NCI-H226 (cell line): ENCODE measurements at regions not wholly inside any gene's neighbourhood (a gene's known extent, or its start where the extent isn't known, plus 50 kb on each side); places are given as distances from the start of the nearest gene placed in this dataset.

Source experiments
- DNase-seq: peaks from one replicate; pipeline ENCODE4 v3.0.0-alpha.2; 2015

GRCh38 chr20:63127700-63128364, 88.1 kb downstream of the YTHDF1 start:
- DNase-seq = no peak

- DNase-seq = no peak
Observed at GRCh38 chr20:63126876-63127699, 88.8 kb downstream of the YTHDF1 start.

DNA sequence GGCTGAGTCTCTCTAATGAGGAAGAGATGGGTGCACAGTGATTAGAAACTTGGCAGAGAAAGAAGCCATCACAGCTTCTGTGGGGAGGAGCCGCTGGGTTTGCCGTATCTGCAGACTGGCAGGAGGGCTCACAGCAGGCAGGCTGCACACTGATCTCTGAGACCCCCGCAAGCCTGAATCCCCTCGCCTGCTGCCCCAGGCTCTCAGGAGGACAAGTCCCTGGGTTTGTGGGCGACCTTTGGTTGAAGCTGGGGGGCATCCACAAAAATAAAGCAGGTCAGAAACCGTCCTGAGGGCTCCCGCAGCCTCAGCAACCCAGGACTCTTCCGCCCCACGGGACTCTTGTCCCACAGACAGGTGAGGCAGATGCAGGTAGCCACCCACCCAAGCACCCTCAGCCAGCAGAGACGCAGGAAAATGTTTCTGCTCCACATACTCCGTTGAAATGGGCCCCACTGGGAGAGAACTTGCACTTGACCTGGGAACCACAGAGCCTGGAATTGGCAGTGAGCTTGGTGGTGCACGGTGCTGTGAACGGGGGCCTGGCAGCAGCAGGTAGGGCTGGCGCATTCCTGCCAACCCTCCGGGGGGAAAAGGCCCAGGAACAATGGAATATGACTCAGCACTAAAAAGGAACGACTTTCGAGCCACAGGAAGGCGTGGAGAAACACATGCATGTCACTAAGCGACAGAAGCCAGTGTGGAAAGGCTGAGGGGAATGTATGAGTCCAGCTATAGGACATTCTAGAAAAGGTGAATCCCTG, 89.9 kb downstream of the YTHDF1 start:
- no peak for DNase-seq

GRCh38 chr20:63125581-63125837, 90.4 kb downstream of the YTHDF1 start:
- no peak for DNase-seq

GRCh38 chr20:63124782-63125580, 91.0 kb downstream of the YTHDF1 start:
- DNase-seq = no peak

DNA sequence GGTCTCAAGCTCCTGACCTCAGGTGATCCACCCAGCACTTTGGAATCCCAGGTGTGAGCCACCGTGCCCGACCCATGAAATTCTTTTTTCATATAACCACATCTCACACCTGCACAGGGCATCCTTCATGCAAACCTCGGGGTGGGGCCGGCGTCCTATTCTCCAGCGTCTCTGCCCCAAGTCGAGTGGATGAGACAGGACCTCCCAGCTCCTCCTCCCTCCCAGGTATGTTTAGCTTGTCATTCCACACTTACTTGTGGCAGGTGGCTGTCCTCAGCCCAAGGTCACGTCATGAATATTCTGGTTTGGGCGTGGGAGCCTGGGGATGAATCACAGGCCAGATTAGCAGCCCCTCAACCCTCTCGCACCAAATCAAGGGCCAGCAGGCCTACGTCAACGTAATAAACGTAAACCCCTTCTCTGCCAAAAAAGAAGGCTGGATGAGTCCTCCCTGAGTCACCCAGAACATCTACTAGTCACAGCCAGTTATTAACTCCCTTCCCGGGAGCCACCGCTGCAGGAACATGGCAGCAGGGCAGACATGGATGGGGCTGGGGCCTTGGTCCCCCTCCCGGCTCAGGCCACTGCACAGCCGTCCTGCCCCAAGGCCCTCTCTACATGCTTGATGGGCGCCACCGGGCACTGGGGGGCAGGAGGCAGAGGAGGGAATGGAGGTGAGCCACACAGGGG, 91.7 kb downstream of the YTHDF1 start:
- DNase-seq = no peak

GRCh38 chr20:63123331-63123741, 92.6 kb downstream of the YTHDF1 start:
- DNase-seq = no peak

DNA sequence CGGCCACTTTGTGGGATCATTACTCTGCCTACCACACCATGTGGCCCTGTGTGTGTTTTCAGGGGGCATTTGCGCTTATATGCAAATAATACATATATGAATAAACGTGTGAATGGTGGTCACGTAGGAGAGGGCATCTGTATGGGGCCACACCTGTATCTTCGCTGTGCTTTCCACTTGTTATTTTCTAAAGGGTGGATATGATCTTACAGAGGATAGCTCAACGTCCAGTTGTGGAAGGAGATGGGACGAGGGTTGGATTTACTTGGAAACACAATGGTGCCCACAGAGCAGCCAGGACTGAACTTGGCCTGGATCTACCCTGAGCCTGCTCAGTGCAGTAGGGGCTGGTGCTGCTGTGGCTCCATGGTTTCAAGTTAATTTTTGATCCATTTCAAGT, 93.3 kb downstream of the YTHDF1 start:
- no peak for DNase-seq

DNA sequence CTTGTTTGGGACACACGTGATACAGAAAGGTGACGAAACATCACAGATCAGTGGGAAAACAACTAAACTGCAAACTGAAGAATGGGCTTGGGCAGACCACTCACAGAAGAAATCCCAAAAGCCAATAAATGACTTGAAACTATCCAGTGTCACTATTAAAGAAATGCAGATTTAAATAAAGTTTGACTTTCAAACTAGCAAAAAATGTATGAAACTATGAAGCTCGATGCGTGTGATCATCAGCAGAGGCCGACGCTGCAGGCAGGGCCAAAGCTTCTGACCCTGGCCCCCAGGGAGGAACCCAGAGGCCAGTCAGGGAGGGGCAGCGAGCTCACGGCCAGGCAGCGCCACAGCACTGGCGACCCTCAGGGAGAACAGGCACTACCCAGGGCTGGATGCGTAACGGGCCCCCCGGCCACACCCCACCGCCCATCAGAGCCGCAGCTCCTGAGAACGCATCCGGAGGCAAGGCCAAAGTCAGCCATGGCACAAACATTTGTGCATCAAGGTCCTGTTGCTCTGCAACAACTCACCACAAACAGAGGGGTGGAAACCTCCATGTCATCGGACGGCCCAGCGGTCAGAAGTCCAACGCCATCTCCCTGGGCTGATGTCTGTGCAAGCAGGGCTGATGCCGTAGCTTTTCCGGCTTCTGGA, 94.1 kb downstream of the YTHDF1 start:
- DNase-seq = no peak

- no peak for DNase-seq
Observed at GRCh38 chr20:63121246-63121645, 94.7 kb downstream of the YTHDF1 start.

- no peak for DNase-seq
Observed at GRCh38 chr20:63120808-63121090, 95.2 kb downstream of the YTHDF1 start.

DNA sequence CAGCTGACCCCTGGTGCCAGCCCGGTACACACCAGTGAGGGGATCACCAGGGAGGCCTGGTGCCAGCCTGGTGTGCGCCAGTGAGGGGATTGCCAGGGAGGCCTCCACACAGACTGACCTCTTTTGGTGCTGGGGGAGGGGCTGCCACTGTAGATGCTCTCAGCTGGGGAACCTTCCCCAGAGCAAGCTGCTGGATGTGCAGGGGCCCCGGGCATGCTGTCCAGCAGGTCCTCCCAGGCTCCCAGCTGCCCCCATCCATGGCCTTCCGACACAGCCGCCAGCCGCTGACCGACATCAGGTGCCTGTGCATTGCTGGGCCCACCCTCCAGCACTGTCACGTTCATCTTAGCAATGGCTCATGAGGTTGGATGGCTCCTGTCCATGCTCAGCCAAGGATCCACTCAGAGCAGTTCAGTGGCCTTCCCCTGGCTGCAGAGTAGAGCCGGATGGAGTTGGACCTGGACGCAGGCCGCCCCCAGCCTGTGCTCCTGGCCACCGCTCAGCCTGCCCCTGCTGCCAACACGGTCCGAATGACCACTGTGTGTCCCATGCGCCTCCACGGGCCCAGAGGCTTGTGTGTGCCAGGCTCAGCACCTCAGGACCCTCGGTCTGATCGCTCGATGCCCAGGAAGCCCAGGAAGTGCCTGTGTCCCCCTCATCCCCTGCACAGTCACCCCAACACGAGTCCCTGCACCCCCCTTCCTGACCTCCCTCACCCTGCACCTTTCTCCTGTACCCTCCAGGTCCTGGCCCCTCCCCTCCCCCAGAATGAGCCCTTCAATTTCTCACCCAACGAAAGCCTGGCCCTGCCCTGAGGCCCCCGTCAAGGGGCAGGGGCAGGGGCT, 95.7 kb downstream of the YTHDF1 start:
- DNase-seq = no peak

DNA sequence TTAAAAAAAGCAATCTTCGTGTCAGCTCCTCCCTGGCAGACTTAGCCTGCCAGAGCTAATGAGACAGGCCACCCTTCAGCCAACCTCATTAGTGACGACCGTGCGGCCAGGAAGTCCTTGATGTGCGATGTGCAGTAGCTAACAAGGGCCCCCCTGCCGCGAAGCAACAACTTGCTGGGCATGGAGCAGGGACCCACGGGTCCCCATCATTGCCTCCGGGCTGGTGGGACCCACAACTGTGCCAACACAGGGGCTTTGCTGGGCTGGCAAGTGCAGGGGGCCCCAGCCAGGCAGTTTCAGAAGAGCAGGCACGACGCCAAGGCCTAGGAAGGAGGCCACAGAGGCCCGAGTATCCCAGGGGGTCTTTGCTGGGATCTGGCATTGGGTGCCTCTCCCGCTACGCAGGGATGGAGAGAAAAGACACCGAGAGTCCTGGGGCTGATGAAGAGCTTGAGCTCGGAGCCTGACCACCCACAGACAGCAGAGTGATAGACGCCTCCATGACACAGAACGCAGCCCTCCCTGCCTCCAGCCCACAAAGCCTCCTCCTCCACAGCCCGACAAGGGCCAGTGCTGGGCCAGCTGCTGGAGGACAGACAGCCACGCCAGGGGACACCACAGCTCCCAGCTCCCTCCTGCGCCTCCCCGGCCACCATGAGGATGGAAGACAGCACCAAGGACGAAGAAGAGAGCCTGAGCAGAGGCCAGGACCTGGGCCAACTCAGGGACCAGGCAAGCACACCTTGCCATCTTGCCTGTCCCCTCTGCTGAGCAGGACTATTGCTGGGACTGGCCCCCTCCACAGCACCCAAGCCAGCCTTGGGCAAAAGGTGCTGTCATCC, 96.6 kb downstream of the YTHDF1 start:
- DNase-seq = no peak

DNA sequence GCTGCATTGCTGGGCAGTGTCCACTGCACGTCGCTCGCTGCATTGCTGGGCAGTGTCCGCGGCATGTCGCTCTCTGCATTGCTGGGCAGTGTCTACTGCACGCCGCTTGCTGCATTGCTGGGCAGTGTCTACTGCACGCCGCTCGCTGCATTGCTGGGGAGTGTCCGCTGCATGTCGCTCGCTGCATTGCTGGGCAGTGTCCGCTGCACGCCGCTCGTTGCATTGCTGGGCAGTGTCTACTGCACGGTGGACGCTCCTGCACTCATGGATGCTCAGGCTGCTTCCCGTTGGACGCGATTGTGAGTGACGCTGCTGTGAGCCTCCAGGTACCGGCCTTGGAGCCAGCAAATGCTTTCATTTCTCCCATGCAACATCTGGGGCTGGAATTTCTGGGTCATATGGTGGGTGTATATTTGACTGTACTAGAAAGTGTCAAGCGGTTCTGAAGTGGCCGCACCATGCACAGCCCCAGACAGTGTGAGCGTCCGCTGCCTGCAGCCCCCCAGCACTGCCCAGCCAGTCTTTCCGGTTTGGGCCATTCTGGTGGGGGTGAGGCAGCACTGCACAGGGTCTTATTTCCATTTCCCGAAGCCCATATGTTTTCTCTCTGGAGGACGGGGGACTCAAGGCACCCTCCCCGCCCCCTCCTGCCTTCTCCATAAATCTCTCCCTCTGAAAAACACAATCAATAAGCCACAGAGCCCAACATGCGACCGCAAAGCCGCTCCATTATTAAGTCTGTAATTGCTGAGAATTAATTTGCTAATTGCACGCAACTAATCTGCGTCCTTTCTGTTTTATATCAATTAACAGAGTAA, 97.4 kb downstream of the YTHDF1 start:
- no peak for DNase-seq

- DNase-seq = no peak
Observed at GRCh38 chr20:63117661-63118302, 98.1 kb downstream of the YTHDF1 start.

DNA sequence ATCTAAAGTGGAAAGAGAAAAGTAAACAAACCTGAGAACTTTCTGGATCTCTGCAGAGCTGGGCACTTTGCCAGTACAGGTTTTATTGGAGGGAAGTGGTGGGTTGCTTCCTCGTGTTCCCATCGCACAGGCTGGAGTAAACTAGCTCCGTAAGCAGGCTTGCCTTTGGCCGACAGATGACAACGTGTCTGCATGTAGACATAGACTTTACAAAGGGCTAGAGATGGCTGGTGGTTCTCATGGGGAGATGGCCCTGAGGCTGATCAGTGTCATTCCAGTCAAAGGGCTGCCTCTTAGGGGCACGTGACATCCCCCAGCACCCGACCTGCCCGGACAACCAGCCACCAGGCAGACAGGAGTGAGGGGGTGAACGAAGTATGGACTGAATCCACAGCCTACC, 98.8 kb downstream of the YTHDF1 start:
- DNase-seq = no peak

- DNase-seq = peak; percentile 8
Observed at GRCh38 chr20:63116412-63117106, 99.4 kb downstream of the YTHDF1 start.
